SK-N-SH (cell line): ENCODE measurements at regions not wholly inside any gene's neighbourhood (a gene's known extent, or its start where the extent isn't known, plus 50 kb on each side); places are given as distances from the start of the nearest gene placed in this dataset.

Experiments used
- CTCF ChIA-PET: fragments of 300-600, 350-600 bp; formaldehyde crosslinking; extraction: SDS; loops from one replicate; lab custom pipeline; 2021; lab: Yijun Ruan, JAX
- POLR2A ChIA-PET: fragments of 350-600 bp; sonication (Branson Sonifier 250); formaldehyde crosslinking; extraction: SDS; loops from one replicate; lab custom pipeline; 2020; ENCODE audit warnings: antibody characterized with exemption, inconsistent platforms; lab: Yijun Ruan, JAX
- DNase-seq: peaks from one replicate; pipeline ENCODE4 v3.0.0; 2012
- H2AFZ ChIP-seq: fragments of 200-600 bp; sonication (generic); 2 replicates; pipeline ENCODE4 v1.8.1; 2016; ENCODE audit warnings: antibody characterized with exemption, mild to moderate bottlenecking, low read depth
- H3F3A ChIP-seq: fragments of 200-600 bp; sonication (generic); replicated peaks from 2 replicates; pipeline ENCODE3; 2016; ENCODE audit warnings: antibody characterized with exemption, mild to moderate bottlenecking; ENCODE audit not compliant: insufficient read depth
- H3K27ac ChIP-seq, 2 experiments: fragments of 200-500 bp in 1 of 2; fragments of 200-600 bp in 1 of 2; sonication (Bioruptor generic) in 1 of 2; sonication (generic), shearing (Covaris generic) in 1 of 2; 2 replicates each; pipeline versions ENCODE4 v1.5.1 to v1.6.1; 2014 to 2016; ENCODE audit warnings: low read depth in 2 of 2, inconsistent platforms in 1 of 2, low read length in 1 of 2, mild to moderate bottlenecking in 1 of 2, mixed read lengths in 1 of 2
- H3K27me3 ChIP-seq: fragments of 200-600 bp; sonication (generic), shearing (Covaris generic); 2 replicates; pipeline ENCODE4 v1.6.1; 2016; ENCODE audit warnings: mixed run types; ENCODE audit not compliant: insufficient read depth
- H3K36me3 ChIP-seq, 2 experiments: fragments of 200-500 bp in 1 of 2; fragments of 200-600 bp in 1 of 2; sonication (Bioruptor generic) in 1 of 2; sonication (generic) in 1 of 2; replicated peaks in 1 of 2; 2 replicates each; pipeline versions ENCODE3 to v1.5.1; 2014 to 2016; ENCODE audit warnings: low read length in 1 of 2, mild to moderate bottlenecking in 1 of 2; ENCODE audit not compliant: insufficient read depth in 2 of 2, control insufficient read depth in 1 of 2
- H3K4me1 ChIP-seq, 2 experiments: fragments of 200-500 bp in 1 of 2; fragments of 200-600 bp in 1 of 2; sonication (Bioruptor generic) in 1 of 2; sonication (generic), shearing (Covaris generic) in 1 of 2; 2 replicates each; pipeline versions ENCODE4 v1.5.1 to v1.6.1; 2014 to 2016; ENCODE audit warnings: low read depth in 1 of 2, low read length in 1 of 2, mixed run types in 1 of 2; ENCODE audit not compliant: insufficient read depth in 2 of 2, control insufficient read depth in 1 of 2
- H3K4me2 ChIP-seq: fragments of 200-600 bp; sonication (generic), shearing (Covaris generic); 2 replicates; pipeline ENCODE4 v1.6.1; 2017; ENCODE audit warnings: mixed run types
- H3K4me3 ChIP-seq, 2 experiments: fragments of 200-500 bp in 1 of 2; fragments of 200-600 bp in 1 of 2; sonication (Bioruptor generic) in 1 of 2; sonication (generic), shearing (Covaris generic) in 1 of 2; 2 replicates each; pipeline versions ENCODE4 v1.5.1 to v1.8.1; 2014 to 2016; ENCODE audit warnings: low read depth in 2 of 2, inconsistent platforms in 1 of 2, low read length in 1 of 2, mild to moderate bottlenecking in 1 of 2, mixed read lengths in 1 of 2, moderate library complexity in 1 of 2
- H3K79me2 ChIP-seq: fragments of 200-600 bp; sonication (generic); 2 replicates; pipeline ENCODE4 v1.8.1; 2017; ENCODE audit warnings: mild to moderate bottlenecking; ENCODE audit not compliant: insufficient read depth
- H3K9ac ChIP-seq: fragments of 200-600 bp; sonication (generic); 2 replicates; pipeline ENCODE4 v1.6.1; 2017; ENCODE audit warnings: mixed run types
- H3K9me2 ChIP-seq: fragments of 200-600 bp; sonication (generic); 2 replicates; pipeline ENCODE4 v1.6.1; 2017; ENCODE audit warnings: mixed run types
- H3K9me3 ChIP-seq: fragments of 200-600 bp; sonication (generic); 2 replicates; pipeline ENCODE4 v1.6.1; 2017; ENCODE audit warnings: mixed run types, mild to moderate bottlenecking, moderate library complexity
- H4K20me1 ChIP-seq: fragments of 200-600 bp; sonication (generic); 2 replicates; pipeline ENCODE4 v1.6.1; 2017; ENCODE audit warnings: mild to moderate bottlenecking, mixed run types; ENCODE audit not compliant: insufficient read depth
- ELF1 ChIP-seq: IDR thresholded peaks from 2 replicates; pipeline ENCODE4 v1.4.0; 2012
- EP300 ChIP-seq, 2 experiments: IDR thresholded peaks; 2 replicates each; pipeline versions ENCODE4 v1.4.0 to v1.6.1; 2012; ENCODE audit warnings: borderline replicate concordance in 1 of 2, low read depth in 1 of 2, low read length in 1 of 2
- FOXM1 ChIP-seq: IDR thresholded peaks from 2 replicates; pipeline ENCODE4 v1.4.0; 2012; ENCODE audit warnings: low read depth, mild to moderate bottlenecking
- GATA2 ChIP-seq: sonication (generic); formaldehyde crosslinking; IDR thresholded peaks from 2 replicates; pipeline ENCODE4 v1.5.0; 2020; ENCODE audit warnings: mild to moderate bottlenecking, missing genetic modification reagents
- JUND ChIP-seq: IDR thresholded peaks from 2 replicates; pipeline ENCODE4 v1.4.0; 2012
- MEF2A ChIP-seq: IDR thresholded peaks from 2 replicates; pipeline ENCODE4 v1.4.0; 2012; ENCODE audit warnings: low read depth, borderline replicate concordance
- NFIC ChIP-seq: IDR thresholded peaks from 2 replicates; pipeline ENCODE4 v1.4.0; 2012; ENCODE audit warnings: borderline replicate concordance
- NRF1 ChIP-seq: IDR thresholded peaks from 2 replicates; pipeline ENCODE4 v1.6.1; 2012; ENCODE audit warnings: low read depth, mild to moderate bottlenecking, low read length
- POLR2AphosphoS5 ChIP-seq: IDR thresholded peaks from 2 replicates; pipeline ENCODE4 v1.6.1; 2012; ENCODE audit warnings: low read depth, low read length
- RAD21 ChIP-seq: IDR thresholded peaks from 2 replicates; pipeline ENCODE4 v1.6.1; 2012; ENCODE audit warnings: mild to moderate bottlenecking, low read length
- RFX5 ChIP-seq: IDR thresholded peaks from 2 replicates; pipeline ENCODE4 v1.6.1; 2012; ENCODE audit warnings: mild to moderate bottlenecking, improper control_type of control experiment, low read length
- RXRA ChIP-seq: IDR thresholded peaks from 2 replicates; pipeline ENCODE4 v1.4.0; 2012; ENCODE audit warnings: low read depth, mild to moderate bottlenecking, borderline replicate concordance
- SIN3A ChIP-seq: IDR thresholded peaks from 2 replicates; pipeline ENCODE4 v1.6.1; 2012; ENCODE audit warnings: low read depth, mild to moderate bottlenecking, low read length, moderate library complexity, borderline replicate concordance
- TCF12 ChIP-seq: IDR thresholded peaks from 2 replicates; pipeline ENCODE4 v1.4.0; 2012
- WGBS: methylation state at CpG from one replicate; pipeline ENCODE4 v1.1.6; 2017; ENCODE audit warnings: low lambda C conversion rate; 5-methylcytosine and 5-hydroxymethylcytosine counted together
- TF ChIP-seq, protein P1 (sequence below): fragments of 200-600 bp; sonication (generic); IDR thresholded peaks from 2 replicates; pipeline ENCODE4 v1.6.1; 2017; ENCODE audit warnings: antibody characterized with exemption, mild to moderate bottlenecking, moderate library complexity
- TF ChIP-seq, protein P2 (sequence below): fragments of 150-350 bp; IDR thresholded peaks from 2 replicates; pipeline ENCODE4 v1.6.1; 2017; ENCODE audit warnings: antibody characterized with exemption, low read length, low read depth, borderline replicate concordance
- TF ChIP-seq, protein P3 (sequence below): IDR thresholded peaks from 2 replicates; pipeline ENCODE4; 2012
- TF ChIP-seq, protein P4 (sequence below): fragments of 150-350 bp; IDR thresholded peaks from 2 replicates; pipeline ENCODE4 v1.6.1; 2016; ENCODE audit warnings: mild to moderate bottlenecking, low read depth, low read length
- TF ChIP-seq, protein P5 (sequence below): IDR thresholded peaks from 2 replicates; pipeline ENCODE4 v1.4.0; 2012; ENCODE audit warnings: low read depth
- TF ChIP-seq, protein P6 (sequence below): IDR thresholded peaks from 2 replicates; pipeline ENCODE4 v1.4.0; 2012; ENCODE audit warnings: low read depth, borderline replicate concordance

DNA sequence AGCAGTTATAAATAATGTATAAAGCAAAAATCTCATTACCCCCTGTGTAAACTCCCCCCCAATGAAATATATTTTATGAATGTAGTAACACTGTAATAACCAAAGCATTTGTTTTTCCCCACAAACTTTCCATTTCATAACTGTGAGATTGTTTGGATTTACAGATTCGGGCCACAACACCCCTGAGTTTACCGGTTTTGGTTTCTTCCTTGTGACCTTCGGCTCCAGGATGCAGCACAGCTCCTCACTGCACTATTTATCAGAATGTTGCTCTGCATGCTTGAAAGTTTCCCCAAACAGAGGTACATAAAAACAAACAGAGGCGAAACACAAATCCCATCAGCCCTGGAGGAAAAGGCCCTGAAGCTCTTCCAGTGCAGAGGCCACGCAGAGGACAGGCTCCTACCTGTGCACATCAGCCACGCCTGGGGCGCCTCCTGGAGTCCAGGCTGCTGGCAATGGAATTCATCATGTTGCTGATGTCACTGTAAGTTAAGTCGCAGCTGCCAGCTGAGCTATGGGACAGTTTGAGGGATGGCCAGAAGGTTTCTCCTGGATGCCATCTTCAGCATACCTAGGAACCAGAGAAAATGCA, 122.0 kb downstream of the LMO4 start:
- TF ChIP-seq SIN3A = no peak
- TF ChIP-seq, protein P1, sequence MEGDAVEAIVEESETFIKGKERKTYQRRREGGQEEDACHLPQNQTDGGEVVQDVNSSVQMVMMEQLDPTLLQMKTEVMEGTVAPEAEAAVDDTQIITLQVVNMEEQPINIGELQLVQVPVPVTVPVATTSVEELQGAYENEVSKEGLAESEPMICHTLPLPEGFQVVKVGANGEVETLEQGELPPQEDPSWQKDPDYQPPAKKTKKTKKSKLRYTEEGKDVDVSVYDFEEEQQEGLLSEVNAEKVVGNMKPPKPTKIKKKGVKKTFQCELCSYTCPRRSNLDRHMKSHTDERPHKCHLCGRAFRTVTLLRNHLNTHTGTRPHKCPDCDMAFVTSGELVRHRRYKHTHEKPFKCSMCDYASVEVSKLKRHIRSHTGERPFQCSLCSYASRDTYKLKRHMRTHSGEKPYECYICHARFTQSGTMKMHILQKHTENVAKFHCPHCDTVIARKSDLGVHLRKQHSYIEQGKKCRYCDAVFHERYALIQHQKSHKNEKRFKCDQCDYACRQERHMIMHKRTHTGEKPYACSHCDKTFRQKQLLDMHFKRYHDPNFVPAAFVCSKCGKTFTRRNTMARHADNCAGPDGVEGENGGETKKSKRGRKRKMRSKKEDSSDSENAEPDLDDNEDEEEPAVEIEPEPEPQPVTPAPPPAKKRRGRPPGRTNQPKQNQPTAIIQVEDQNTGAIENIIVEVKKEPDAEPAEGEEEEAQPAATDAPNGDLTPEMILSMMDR = no peak
- no peak for TF ChIP-seq NRF1
- TF ChIP-seq, protein P2, sequence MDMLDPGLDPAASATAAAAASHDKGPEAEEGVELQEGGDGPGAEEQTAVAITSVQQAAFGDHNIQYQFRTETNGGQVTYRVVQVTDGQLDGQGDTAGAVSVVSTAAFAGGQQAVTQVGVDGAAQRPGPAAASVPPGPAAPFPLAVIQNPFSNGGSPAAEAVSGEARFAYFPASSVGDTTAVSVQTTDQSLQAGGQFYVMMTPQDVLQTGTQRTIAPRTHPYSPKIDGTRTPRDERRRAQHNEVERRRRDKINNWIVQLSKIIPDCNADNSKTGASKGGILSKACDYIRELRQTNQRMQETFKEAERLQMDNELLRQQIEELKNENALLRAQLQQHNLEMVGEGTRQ = no peak
- TF ChIP-seq, all 33 proteins: peak for 0
- ChIA-PET POLR2A (no interaction called here), CTCF (interaction anchor here (1.1 to 1.5 kb wide), 2 partner anchors 11 to 125 kb away, joined by 3 to 5 read pairs; no protein-coding TSS in a partner anchor)
- H3K79me2 ChIP-seq = no peaks in the 10 kb centered on the region
- DNase-seq = no peak
- no peak overlapping the region for H3K4me2 ChIP-seq
- no peaks in the 10 kb centered on the region for H3K9me2 ChIP-seq
- H3K36me3 ChIP-seq = no peaks in the 10 kb centered on the region
- H2AFZ ChIP-seq = no peak overlapping the region
- no peaks in the 10 kb centered on the region for H3K4me1 ChIP-seq
- no peak overlapping the region for H3K4me3 ChIP-seq
- no peak overlapping the region for H3K27ac ChIP-seq
- no peaks in the 10 kb centered on the region for H3K9me3 ChIP-seq
- H3K27me3 ChIP-seq = no peaks in the 10 kb centered on the region
- H4K20me1 ChIP-seq = no peaks in the 10 kb centered on the region
- WGBS = 84% methylated on average over 7 of the region's 8 CpGs
- no peaks in the 10 kb centered on the region for H3F3A ChIP-seq
- H3K9ac ChIP-seq = no peak overlapping the region

DNA sequence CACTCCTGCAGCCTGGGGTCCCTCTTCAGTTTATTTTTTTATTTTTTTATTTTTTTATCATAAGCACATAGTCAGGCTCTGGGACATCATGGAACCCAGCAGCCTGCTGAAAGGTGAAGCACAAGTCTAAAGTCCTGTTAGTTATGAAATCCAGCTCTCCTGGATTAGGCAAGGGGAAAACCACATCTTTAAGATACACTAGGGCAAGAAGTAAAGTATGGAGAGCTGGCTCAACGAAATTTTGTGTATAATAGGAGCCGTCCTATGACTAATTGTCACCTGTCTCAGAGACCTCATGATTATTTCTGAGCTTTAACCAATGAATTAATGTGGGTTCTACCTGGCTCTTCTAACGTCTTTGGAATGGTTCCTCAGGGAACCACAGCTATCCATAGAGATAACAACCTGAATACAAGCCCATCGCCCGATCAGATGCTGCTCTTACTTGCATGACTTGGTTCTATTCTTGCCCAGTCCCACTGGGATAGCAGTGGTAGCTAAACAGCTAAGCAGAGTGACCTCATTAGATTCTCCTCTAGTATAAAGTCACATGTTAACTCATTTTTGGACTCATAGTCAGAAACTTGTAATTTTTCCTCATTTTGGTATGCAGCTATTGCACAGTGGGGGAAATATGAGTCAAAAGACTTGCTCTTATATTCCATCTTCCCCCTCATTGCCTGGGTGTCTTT, 122.7 kb downstream of the LMO4 start:
- Histone ChIP-seq H3K36me3 (no peaks in the 10 kb centered on the region), H3F3A (no peaks in the 10 kb centered on the region), H3K9me3 (no peaks in the 10 kb centered on the region), H3K9me2 (no peaks in the 10 kb centered on the region), H3K4me1 (no peaks in the 10 kb centered on the region), H3K79me2 (no peaks in the 10 kb centered on the region), H3K27me3 (no peaks in the 10 kb centered on the region), H3K9ac (no peak overlapping the region), H4K20me1 (no peaks in the 10 kb centered on the region), H2AFZ (no peak overlapping the region), H3K4me2 (no peak overlapping the region), H3K4me3 (no peak overlapping the region), H3K27ac (no peak overlapping the region)
- ChIA-PET POLR2A (no interaction called here), CTCF (interaction anchor here (1.1 to 1.5 kb wide), 2 partner anchors 11 to 125 kb away, joined by 3 to 5 read pairs; no protein-coding TSS in a partner anchor)
- DNase-seq = no peak
- TF ChIP-seq RXRA = no peak
- no peak for TF ChIP-seq RAD21
- TF ChIP-seq, protein P3, sequence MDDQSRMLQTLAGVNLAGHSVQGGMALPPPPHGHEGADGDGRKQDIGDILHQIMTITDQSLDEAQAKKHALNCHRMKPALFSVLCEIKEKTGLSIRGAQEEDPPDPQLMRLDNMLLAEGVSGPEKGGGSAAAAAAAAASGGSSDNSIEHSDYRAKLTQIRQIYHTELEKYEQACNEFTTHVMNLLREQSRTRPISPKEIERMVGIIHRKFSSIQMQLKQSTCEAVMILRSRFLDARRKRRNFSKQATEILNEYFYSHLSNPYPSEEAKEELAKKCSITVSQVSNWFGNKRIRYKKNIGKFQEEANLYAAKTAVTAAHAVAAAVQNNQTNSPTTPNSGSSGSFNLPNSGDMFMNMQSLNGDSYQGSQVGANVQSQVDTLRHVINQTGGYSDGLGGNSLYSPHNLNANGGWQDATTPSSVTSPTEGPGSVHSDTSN = no peak
- no peak for TF ChIP-seq ELF1
- TF ChIP-seq MEF2A = no peak
- TF ChIP-seq, protein P4, sequence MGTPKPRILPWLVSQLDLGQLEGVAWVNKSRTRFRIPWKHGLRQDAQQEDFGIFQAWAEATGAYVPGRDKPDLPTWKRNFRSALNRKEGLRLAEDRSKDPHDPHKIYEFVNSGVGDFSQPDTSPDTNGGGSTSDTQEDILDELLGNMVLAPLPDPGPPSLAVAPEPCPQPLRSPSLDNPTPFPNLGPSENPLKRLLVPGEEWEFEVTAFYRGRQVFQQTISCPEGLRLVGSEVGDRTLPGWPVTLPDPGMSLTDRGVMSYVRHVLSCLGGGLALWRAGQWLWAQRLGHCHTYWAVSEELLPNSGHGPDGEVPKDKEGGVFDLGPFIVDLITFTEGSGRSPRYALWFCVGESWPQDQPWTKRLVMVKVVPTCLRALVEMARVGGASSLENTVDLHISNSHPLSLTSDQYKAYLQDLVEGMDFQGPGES = no peak
- TF ChIP-seq GATA2 (CRISPR knock-in tag) = no peak
- TF ChIP-seq FOXM1 = no peak
- no peak for TF ChIP-seq JUND
- TF ChIP-seq, protein P5, sequence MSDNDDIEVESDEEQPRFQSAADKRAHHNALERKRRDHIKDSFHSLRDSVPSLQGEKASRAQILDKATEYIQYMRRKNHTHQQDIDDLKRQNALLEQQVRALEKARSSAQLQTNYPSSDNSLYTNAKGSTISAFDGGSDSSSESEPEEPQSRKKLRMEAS = no peak
- TF ChIP-seq NFIC = no peak
- TF ChIP-seq, protein P6, sequence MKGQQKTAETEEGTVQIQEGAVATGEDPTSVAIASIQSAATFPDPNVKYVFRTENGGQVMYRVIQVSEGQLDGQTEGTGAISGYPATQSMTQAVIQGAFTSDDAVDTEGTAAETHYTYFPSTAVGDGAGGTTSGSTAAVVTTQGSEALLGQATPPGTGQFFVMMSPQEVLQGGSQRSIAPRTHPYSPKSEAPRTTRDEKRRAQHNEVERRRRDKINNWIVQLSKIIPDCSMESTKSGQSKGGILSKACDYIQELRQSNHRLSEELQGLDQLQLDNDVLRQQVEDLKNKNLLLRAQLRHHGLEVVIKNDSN = no peak
- TF ChIP-seq RFX5 = no peak
- TF ChIP-seq EP300 (IDR thresholded peaks at IDR 0.05; ENCODE audit: borderline replicate concordance in 1 of 2, low read depth in 1 of 2, low read length in 1 of 2) = no peak
- TF ChIP-seq NRF1 = no peak
- TF ChIP-seq, protein P2 = no peak
- TF ChIP-seq POLR2AphosphoS5 = no peak
- no peak for TF ChIP-seq TCF12
- 76% methylated on average over 5 of the region's 5 CpGs for WGBS
